Psoas muscle (tissue), 7 donors: ENCODE measurements at regions not wholly inside any gene's neighbourhood (a gene's known extent, or its start where the extent isn't known, plus 50 kb on each side); places are given as distances from the start of the nearest gene placed in this dataset.
A peak's percentile ranks its signal among the peaks of the same experiment; 100 is the strongest.

ENCODE experiments used
- ATAC-seq, 4 donors: fragments of 200-7000 bp; cut with Tn5 transposase; one replicate each; pipeline ENCODE4 v1.9.1; 2020; ENCODE audit warnings: moderate library complexity in 3 of 4, mild to moderate bottlenecking in 2 of 4
- DNase-seq, 2 donors: peaks; one replicate each; pipeline ENCODE4 v3.0.0-alpha.2; 2020
- H3K27ac ChIP-seq: fragments of 200-600 bp; one replicate; pipeline ENCODE4 v1.8.0; 2022
- H3K27me3 ChIP-seq, 3 donors: fragments of 200-600 bp in 1 of 3; one replicate each; pipeline versions ENCODE4 v1.6.1 to v1.8.0; 2013 to 2022; ENCODE audit warnings: low read length in 2 of 3, mild to moderate bottlenecking in 2 of 3, moderate library complexity in 1 of 3; ENCODE audit not compliant: insufficient read depth in 3 of 3
- H3K36me3 ChIP-seq, 2 donors: fragments of 200-600 bp in 1 of 2; one replicate each; pipeline versions ENCODE4 v1.6.1 to v1.8.0; 2013 to 2022; ENCODE audit warnings: low read depth in 1 of 2, mild to moderate bottlenecking in 1 of 2, moderate library complexity in 1 of 2; ENCODE audit not compliant: insufficient read depth in 1 of 2
- H3K4me1 ChIP-seq: fragments of 200-600 bp; one replicate; pipeline ENCODE4 v1.8.0; 2022
- H3K4me3 ChIP-seq: fragments of 200-600 bp; one replicate; pipeline ENCODE4 v1.8.0; 2022; ENCODE audit warnings: mild to moderate bottlenecking
- H3K9me3 ChIP-seq: fragments of 200-600 bp; one replicate; pipeline ENCODE4 v1.8.0; 2022
- CTCF ChIP-seq: fragments of 200-600 bp; IDR thresholded peaks from one replicate; pipeline ENCODE4 v1.8.0; 2022; ENCODE audit warnings: antibody characterized with exemption
- WGBS, 3 donors: extraction: QIAGEN DNeasy Blood & Tissue Kit; methylation state at CpG; one replicate each; pipeline versions ENCODE4 v1.1.6 to v1.1.7; 2013; 5-methylcytosine and 5-hydroxymethylcytosine counted together
- intact Hi-C, 2 donors: fragments of 100-400 bp; cut with DNase I; formaldehyde crosslinking; loops; one replicate each; pipeline versions ENCODE4 v1.11.0 to v1.14.2; 2022
- donor health status: healthy with polysubstance abuse.
- donor health status: DM: no; HTN: no; CAD: no; lungs with moderate emphysema.
- donor health status: Bipolar disorder and iron deficiency.
- donor health status: healthy.
- donor health status: DM: yes; HTN: yes; CAD: no.
- donor health status: DM: no; HTN: no; CAD: no.
- donor health status: DM: yes; HTN: yes; CAD: no.

- TF ChIP-seq CTCF, result no peak
- WGBS, 3 donors, result 31 to 45% (median 41%) methylated on average over 48 to 70 of the region's 70 CpGs
- no peak for ATAC-seq
- Histone ChIP-seq H3K4me1 (peaks cover 55% of the 10 kb centered on the region), H3K36me3 (no peaks in the 10 kb centered on the region), H3K27me3 (no peaks in the 10 kb centered on the region), H3K4me3 (peak overlapping the region; percentile 33), H3K9me3 (no peaks in the 10 kb centered on the region), H3K27ac (peak overlapping the region; percentile 97)
- intact Hi-C loops, result loop anchor here (2.0 to 10.0 kb wide), 6 partner anchors 75 to 728 kb away; partner anchors contain the start of gene CYCS (in 1 of the 2)
- peak; percentile 33 to 65 for DNase-seq
These were observed 299.6 kb upstream of the NFE2L3 start for GRCh38 chr7:25852211-25852938.

- peak overlapping the region; percentile 97 for H3K27ac ChIP-seq
- intact Hi-C loops, result loop anchor here (2.0 to 10.0 kb wide), 6 partner anchors 76 to 728 kb away; partner anchors contain the start of gene CYCS (in 1 of the 2)
- peaks cover 0 to 4% (median 0%) of the 10 kb centered on the region in 3 donors for H3K27me3 ChIP-seq
- 60 to 69% (median 69%) methylated on average over 16 of the region's 16 CpGs for WGBS, 3 donors
- H3K4me1 ChIP-seq, result peaks cover 50% of the 10 kb centered on the region
- no peak for TF ChIP-seq CTCF
- H3K36me3 ChIP-seq, result no peaks in the 10 kb centered on the region
- DNase-seq, result no peak
- no peak for ATAC-seq
- peak overlapping the region; percentile 33 for H3K4me3 ChIP-seq
- H3K9me3 ChIP-seq, result no peaks in the 10 kb centered on the region
These were observed 299.1 kb upstream of the NFE2L3 start for GRCh38 chr7:25852939-25853271.

GRCh38 chr7:25853314-25853713 is 298.7 kb upstream of the NFE2L3 start:
- H3K27ac ChIP-seq, result peak overlapping the region; percentile 97
- ATAC-seq (no peak), DNase-seq (no peak)
- intact Hi-C loops, result loop anchor here (2.0 to 10.0 kb wide), 6 partner anchors 76 to 729 kb away; partner anchors contain the start of gene CYCS (in 1 of the 2)
- H3K4me1 ChIP-seq, result peaks cover 46% of the 10 kb centered on the region
- H3K27me3 ChIP-seq, result peaks cover 0 to 7% (median 0%) of the 10 kb centered on the region in 3 donors
- H3K4me3 ChIP-seq, result no peak overlapping the region
- 84 to 86% (median 85%) methylated on average over 7 of the region's 7 CpGs for WGBS, 3 donors
- H3K36me3 ChIP-seq, result no peaks in the 10 kb centered on the region
- no peak for TF ChIP-seq CTCF
- no peaks in the 10 kb centered on the region for H3K9me3 ChIP-seq

GRCh38 chr7:25854059-25854458 is 297.9 kb upstream of the NFE2L3 start:
- ATAC-seq (no peak), DNase-seq (no peak)
- Histone ChIP-seq H3K36me3 (no peaks in the 10 kb centered on the region), H3K27me3 (peaks cover 0 to 7% (median 3%) of the 10 kb centered on the region in 3 donors), H3K27ac (peak overlapping the region; percentile 97), H3K4me1 (peaks cover 38% of the 10 kb centered on the region), H3K4me3 (peak overlapping the region; percentile 8), H3K9me3 (no peaks in the 10 kb centered on the region)
- no peak for TF ChIP-seq CTCF
- 49 to 50% (median 50%) methylated on average over 14 of the region's 14 CpGs for WGBS, 3 donors
- intact Hi-C loops, result loop anchor here (5.0 to 10.0 kb wide), 5 partner anchors 77 to 729 kb away; partner anchors contain the start of gene CYCS (in 1 of the 2)
